Esophagus muscularis mucosa (tissue), 4 donors: ENCODE measurements at regions not wholly inside any gene's neighbourhood (a gene's known extent, or its start where the extent isn't known, plus 50 kb on each side); places are given as distances from the start of the nearest gene placed in this dataset.

ENCODE experiments used
- EP300 ChIP-seq: sonication (generic); formaldehyde crosslinking; IDR thresholded peaks from one replicate; pipeline ENCODE4 v1.6.1; 2017; ENCODE audit warnings: antibody characterized with exemption
- POLR2A ChIP-seq: fragments of 450-650 bp; IDR thresholded peaks from one replicate; pipeline ENCODE4 v1.6.1; 2017; ENCODE audit warnings: antibody characterized with exemption, moderate library complexity, mild to moderate bottlenecking, low read depth
- POLR2AphosphoS5 ChIP-seq, 2 donors: sonication (generic); formaldehyde crosslinking; IDR thresholded peaks; one replicate each; pipeline ENCODE4 v1.6.1; 2017; ENCODE audit warnings: antibody characterized with exemption in 2 of 2
- TF ChIP-seq, protein P1 (sequence below), 3 experiments: fragments of 200-600 bp in 2 of 3; fragments of 450-650 bp in 1 of 3; sonication (generic) in 2 of 3; IDR thresholded peaks; one replicate each; pipeline ENCODE4 v1.5.1; 2017 to 2019; ENCODE audit warnings: antibody characterized with exemption in 3 of 3, mild to moderate bottlenecking in 2 of 3, moderate library complexity in 1 of 3

DNA sequence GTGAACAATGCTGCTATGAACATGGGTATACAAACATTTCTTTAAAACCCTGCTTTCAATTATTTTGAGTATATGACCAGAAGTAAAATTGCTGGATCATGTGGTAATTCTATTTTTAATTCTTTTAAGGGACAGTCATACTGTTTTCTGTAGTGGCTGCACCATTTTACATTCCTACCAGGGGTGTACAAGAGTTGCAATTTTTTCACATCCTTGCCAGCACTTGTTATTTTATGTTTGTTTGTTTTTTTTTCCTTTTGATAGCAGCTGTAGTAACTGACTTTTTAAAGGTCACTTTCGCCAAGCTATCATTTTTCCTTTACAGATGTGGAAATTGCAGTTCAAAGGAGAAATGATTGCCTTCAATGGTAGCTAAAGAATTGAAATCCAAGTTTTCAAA, 99.5 kb downstream of the GPR85 start:
- TF ChIP-seq POLR2A: no peak
- TF ChIP-seq EP300: no peak
- TF ChIP-seq, protein P1, sequence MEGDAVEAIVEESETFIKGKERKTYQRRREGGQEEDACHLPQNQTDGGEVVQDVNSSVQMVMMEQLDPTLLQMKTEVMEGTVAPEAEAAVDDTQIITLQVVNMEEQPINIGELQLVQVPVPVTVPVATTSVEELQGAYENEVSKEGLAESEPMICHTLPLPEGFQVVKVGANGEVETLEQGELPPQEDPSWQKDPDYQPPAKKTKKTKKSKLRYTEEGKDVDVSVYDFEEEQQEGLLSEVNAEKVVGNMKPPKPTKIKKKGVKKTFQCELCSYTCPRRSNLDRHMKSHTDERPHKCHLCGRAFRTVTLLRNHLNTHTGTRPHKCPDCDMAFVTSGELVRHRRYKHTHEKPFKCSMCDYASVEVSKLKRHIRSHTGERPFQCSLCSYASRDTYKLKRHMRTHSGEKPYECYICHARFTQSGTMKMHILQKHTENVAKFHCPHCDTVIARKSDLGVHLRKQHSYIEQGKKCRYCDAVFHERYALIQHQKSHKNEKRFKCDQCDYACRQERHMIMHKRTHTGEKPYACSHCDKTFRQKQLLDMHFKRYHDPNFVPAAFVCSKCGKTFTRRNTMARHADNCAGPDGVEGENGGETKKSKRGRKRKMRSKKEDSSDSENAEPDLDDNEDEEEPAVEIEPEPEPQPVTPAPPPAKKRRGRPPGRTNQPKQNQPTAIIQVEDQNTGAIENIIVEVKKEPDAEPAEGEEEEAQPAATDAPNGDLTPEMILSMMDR (IDR thresholded peaks at IDR 0.05): no peak
- no peak for TF ChIP-seq POLR2AphosphoS5 (IDR thresholded peaks at IDR 0.05)
